T-helper 1 cell treated with Interleukin-12 subunit alpha and Interleukin-12 subunit beta and Interleukin-4 antibody, amounts not matched to agents 30 ng/mL and 1 ng/mL, for 36 hours (primary cell): ENCODE measurements at regions not wholly inside any gene's neighbourhood (a gene's known extent, or its start where the extent isn't known, plus 50 kb on each side); places are given as distances from the start of the nearest gene placed in this dataset.

Experiments
- intact Hi-C: fragments of 100-400 bp; cut with micrococcal nuclease; formaldehyde crosslinking; loops from one replicate; pipeline ENCODE4 v1.15.1; 2024

DNA sequence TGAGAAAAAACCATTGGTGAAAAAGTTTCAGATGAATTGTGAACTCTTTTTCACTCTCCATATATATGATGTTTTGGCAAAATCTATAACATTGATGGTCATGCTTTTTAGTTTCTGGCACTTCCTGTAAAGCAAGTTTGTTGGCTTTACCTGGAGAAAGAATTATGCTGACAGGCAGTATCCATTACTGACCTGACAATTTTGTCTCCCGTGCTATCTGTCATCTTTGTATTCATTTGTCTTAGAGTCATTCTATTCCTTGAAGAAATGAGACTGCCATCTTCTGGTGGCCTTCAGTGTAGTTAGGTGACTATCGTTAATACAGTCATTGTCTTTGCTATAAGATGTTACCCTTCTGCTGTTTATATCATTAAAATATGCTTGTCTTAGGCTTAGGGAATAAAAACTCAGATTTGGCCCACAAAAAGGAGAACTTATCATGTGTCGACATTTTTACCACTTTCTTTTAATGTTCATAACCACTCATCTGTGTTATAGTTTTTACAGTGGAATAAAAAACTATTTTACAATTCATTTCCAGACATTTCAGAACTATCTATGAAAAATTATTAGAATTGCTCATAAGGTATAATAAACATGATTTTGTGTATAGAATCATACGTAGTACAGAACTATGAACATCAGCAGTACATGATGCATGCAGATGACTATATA lies 707.0 kb downstream of the EPM2A start:
- intact Hi-C loops: loop anchor here (1.0 to 10.0 kb wide), 4 partner anchors 97 to 923 kb away; no protein-coding TSS in a partner anchor

DNA sequence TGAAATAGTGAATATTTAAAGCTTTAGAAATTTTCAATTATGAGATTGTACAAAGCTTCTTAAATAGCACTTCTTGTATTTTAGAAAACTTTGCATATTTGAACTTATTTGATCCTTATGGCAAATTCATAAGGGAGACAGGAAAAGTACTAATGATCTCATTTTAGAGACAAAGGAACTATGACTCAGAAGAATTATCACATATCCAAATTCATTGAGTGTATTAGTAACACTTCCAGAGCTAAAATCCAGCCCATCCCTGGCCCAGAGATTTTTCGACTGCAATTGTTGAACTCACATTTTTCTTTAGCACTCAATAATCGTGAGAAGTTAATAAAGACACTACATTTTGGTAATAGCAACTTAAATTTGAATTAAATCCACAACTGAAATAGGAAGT lies 704.3 kb downstream of the EPM2A start:
- intact Hi-C loops: no loop called here

DNA sequence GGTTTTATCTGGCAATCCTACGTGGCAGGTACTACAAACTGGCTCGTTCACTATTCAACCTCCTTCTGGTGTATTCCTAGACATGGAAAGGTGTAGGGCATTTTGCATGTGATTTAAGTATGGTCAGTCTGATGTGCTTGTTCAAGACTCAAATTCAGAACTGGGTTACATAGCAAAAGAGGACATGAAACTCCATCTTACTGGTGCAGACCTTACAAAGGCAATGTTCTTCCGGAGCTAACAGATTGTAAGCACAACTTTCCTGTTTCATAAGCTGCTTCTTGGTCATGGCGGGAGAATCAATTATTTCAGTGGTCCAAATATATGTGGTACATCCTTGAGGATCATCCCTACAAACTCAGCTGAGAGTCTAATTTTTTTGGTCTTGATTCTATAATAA lies 703.4 kb downstream of the EPM2A start:
- intact Hi-C loops: no loop called here

DNA sequence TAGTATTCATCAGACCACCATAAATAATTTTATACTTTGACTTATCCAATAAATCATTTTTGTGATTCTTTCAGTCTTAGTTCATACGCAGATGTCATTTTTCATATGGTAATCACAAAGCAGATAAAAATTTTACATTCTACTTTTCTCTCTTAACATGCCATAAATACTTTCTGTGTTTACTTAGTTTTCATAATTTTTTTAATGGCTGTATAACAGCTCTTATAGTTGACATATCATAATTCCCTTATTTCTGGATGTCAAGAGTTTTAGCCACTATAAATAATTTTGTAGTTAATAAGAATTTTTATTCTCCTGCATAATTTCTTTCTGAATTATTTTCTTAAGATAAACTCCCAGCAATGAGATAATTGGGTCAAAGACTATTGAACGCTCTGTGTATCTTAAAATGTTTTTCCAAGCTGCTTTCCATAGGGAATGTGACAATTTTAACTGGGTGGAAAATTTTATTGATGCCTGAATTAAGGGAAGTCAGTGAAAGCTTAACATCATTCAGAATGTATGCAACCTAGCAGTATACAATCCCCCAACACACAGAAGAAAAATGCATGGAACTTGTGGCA lies 702.7 kb downstream of the EPM2A start:
- intact Hi-C loops: no loop called here

DNA sequence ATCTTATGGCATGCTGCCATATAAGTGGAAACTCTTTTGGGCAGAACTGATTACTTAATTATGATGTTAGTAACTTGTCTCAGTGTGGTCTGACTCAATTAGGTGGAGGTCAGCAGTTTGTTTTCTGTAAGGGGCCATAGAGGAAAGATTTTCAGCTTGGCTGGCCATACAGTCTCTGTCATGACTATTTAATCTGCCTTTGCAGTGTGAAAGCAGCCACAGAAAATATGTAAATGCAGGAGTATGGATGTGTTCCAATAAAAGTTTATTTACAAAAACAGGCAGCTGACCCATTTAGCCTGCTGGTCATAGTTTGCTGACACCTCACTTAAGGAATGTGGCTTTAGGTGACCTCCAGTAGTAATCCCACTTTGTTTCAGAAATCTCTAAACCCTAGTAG lies 700.7 kb downstream of the EPM2A start:
- intact Hi-C loops: no loop called here

DNA sequence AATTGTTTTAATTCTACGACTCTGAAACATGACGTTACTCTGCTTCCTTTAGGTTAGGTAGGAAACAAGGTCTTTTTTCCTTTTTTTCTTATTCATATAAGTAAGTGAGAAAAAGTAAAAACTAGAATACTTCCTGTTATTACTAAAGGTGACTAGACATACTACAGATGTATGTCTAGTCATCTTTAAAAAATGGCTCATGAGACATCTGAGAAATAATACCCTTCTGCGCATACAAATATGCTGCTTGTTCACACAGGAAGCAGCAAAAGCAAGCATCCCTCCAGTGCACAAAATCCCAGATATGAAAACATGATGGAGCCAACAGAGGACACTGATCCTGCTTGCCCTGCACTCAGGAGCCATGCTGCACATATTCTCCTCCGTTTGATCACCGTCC lies 699.1 kb downstream of the EPM2A start:
- intact Hi-C loops: no loop called here

DNA sequence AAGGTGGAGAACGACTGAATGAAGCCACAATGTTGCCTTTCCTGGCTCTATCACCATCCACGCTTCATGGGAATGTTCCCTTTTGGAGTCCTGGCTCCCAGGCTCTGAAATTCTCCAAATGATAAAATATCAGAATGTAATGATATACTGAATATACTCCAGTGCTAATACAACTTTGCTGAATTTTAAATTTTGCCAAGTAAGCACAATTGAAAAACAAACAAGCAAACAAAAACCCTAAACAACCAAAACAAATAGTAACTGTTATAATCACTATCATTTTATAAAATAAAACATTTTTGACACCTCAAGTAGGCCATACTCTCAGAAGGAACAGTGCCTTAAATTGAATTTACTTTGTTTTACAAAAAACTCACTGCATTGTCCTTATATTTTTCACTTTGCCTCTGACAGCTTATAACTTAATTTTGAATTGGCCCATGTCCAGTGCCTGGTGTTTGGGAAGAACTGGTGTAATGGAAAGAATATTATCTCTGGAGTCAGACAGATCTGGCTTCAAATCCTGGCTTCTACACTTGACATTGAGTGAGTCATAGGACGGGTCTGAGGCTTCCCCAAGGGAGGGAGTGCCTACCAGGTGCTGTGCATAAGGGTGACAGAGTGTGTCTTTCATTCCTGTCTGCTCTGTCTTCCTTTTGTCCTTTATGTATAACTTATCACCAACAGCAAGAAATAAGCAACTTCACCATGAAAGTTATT lies 698.3 kb downstream of the EPM2A start:
- intact Hi-C loops: no loop called here

DNA sequence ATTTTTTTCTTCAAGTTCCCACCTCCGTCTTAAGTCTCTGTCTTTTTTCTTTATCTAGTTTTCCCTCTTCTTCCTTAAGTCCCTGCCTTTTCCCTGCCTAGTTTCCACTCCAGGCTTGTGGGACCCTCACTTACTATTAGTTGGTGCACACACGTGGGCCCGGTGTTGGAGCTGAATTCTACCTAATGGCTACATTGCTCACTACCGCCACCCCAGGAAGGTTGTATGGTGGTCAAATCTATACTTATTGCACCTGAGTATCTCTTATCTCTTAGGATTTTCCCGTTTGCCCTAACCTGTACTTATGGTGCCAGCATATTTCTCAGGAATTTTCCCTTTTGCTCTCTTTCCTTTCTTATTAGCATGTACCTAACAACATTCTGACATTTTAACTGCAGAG lies 692.8 kb downstream of the EPM2A start:
- intact Hi-C loops: no loop called here

DNA sequence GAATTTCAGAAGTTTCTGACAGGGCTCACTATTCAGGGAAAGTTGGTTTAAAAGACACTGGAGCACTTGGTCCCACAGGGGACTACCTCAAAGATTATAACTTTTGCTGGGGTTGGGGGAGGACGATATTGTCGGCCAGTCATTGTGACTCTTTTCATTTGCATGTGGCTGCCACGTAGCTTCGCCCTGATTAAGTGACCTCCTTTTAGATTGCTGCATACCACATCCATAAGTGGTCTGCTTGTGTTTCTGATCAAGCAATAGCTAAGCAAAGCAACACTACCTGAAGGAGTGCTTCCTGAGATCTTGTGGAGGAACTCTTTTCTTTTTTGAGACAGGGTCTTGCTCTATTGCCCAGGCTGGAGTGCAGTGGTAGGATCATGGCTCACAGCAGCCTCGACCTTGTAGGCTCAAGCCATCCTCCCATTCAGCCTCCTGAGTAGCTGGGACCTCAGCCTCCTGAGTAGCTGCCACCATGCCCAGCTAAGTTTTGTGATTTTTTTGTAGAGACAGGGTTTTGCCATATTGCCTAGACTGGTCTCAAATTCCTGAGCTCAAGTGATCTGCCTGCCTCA lies 691.3 kb downstream of the EPM2A start:
- intact Hi-C loops: no loop called here

DNA sequence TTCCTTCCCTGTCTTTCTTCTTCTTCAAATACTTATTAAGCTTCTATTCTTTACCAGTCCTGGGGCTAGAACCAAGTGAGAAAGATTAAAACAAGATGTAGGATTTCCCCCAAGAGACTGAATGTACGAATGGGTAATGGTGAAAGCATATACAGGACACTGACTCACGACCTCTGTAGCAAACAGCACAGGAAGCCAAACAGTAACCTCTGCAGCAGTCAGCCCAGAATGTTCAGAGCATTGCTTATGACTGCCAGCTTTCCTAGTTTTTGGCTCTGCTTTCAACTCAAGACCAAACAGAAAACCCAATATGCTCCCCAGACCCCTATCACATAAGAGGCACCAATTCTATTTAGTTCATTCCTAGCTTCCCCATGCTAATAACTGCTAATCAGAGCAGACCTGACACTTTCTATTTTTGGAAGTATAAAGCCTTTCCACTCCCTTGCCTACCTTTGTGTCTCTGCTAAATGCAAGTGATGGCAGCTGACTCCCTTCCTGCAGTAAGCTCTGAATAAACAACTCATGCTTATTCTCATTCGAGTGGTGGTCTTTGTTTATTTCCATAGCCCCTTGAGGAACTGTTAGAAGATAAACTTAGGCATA lies 690.6 kb downstream of the EPM2A start:
- intact Hi-C loops: no loop called here

DNA sequence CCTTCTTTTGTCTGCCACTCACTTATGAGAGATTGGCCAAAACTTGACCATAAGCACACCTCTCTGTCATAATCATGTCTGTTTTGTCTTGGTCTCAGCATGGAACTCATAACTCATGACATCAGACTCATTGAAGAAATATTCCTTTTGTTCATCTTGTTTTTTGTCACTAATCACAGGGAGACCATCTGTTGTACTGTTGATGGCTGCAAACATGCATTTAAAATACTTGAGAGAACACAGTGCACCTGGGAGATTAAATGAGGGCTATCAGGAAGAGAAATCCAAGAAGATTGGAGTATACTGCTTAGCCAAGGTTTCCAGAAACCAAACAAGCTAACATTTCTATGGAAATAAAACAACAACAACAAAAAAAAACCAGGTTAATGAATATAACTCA lies 689.7 kb downstream of the EPM2A start:
- intact Hi-C loops: no loop called here

DNA sequence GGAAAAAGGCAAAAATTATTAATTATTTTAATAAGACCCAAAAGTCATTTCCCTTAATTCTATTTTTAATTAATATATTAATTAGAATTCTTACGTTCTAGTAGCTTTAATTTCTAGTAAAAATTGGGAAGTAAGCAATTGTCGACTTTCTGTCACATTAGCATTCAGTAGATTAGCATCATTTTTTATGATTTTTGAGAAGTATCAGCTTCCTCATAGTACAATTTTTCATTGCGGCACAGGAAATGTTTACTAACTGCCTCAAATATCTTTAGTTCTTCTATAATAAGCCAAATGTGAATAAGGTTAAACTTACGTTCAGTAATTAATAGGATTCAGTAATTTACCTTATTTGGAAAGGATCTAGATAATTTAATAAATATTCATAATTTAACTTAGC lies 687.4 kb downstream of the EPM2A start:
- intact Hi-C loops: no loop called here

DNA sequence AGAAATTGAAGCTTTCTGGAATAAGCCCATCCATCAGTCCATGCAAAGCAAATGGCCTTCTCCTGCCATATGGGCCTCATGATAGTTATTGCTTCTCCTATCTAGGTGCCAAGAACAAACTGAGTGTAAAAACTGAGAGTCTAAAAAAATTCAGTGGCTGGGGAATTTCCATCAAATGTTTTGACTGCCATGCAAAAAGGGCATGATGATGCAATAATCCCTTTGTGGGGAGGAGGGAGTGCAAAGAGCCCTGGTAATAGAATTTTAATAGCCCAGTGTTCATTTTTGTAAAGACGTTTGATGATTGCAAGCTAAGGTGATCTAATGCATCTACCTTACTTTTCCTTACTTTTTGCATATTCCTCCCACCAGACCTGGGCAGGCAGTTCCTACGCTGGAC lies 683.7 kb downstream of the EPM2A start:
- intact Hi-C loops: no loop called here

DNA sequence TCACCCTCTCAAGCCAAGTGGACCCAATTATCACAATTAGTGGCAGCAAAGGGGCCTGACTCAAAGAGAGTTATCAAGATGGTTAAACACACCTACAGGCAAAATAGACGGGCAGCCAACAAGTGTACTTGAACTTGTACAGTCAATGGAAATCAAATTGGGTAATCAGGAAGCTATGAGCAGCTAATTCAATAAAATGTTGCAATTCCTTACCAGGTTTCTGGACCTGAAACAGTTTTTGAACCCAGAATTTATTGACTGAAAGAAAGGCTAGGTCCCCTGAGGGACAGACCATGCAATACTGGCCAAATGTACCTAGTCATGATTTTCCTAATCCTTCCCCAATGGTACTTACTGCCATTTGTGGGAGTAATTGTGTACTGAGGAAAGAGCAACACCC lies 679.8 kb downstream of the EPM2A start:
- intact Hi-C loops: no loop called here

DNA sequence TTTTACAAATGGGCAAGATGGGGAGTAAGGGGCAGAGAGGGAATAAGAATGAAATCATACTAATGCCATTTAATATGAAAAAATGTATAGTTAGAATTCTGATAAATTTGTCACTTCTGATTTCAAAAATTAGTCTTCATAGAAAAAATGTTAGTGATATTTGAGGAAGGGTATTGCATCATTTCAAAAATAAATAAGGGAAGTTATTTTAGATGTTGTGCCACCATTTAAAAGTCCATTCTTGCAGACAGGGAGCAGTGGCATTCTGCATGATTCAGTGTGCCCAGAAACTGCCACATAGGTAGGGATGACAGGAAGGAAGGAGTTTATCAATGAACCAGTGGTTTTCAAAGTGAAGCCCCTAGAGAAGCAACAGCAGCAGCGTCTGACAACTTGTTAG lies 674.6 kb downstream of the EPM2A start:
- intact Hi-C loops: no loop called here

DNA sequence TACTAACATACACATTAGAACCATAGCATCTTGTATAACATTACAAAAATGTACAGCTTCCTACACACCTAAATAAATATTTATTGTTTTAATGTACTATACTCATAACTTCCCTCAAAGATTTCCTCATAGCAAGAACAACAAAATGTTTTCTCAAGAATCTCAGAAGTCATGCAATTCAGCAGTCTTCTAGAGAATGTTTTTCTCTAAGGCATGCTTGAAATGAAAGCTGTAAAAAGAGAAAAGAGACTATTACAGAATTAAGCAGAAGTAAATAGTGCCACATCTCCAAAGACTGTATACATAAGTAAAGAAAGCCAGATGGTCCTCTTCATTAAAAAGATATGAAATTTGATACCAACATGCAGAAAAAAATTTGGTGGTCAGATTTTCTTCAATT lies 672.2 kb downstream of the EPM2A start:
- intact Hi-C loops: no loop called here

DNA sequence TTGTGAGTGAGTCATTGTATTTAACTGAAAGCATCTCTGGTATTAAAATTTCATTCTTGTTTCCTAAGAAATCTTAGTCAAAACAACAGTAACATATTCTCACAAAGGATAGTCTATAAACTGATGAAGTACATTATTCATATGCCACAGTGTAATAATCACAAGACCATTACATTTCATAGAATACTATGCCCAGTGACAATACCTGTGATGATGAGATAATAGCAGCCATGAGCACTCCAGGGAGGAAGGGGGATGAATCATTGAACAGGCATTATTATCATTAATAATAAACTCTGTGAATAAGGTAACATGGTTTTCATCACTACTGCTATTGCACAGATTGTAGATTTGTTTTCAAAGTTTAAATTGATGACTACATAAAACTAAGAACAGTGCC lies 667.9 kb downstream of the EPM2A start:
- intact Hi-C loops: no loop called here

DNA sequence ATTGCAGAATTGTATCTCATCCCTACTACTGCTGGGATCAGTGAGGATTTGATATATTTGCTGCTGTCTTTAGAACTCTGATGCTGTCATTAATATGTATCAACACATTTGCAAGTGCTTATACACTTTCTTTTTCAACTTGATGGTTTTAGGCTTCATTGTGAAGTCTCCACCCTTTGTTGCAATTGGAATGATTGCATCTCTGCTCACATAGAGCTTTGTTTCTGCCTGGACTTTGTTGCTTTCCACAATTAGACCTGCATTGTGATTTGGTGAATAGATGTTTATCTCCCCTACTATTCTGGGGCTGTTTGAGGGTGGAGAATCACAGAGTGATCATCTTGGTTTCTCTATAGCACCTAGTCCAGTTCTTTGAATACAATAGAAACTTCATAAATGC lies 666.7 kb downstream of the EPM2A start:
- intact Hi-C loops: no loop called here

DNA sequence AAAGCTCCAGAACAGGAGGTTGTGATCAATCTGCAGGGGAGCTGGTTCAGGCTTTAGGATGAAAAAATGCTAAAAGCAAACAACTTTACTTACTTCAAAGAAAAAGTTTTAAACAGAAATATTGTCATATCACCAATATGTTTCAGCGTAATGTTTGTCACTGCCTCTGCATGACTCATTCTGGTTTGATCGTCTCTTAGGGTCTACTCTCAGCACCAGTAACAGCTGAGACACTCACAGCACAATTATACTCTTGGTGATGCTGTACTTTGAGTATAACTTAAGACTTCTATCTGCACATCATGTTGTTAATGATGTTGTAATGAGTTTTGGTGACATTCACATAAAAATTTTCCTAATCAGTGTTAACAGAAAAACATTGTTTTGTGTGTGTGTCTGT lies 665.4 kb downstream of the EPM2A start:
- intact Hi-C loops: no loop called here

DNA sequence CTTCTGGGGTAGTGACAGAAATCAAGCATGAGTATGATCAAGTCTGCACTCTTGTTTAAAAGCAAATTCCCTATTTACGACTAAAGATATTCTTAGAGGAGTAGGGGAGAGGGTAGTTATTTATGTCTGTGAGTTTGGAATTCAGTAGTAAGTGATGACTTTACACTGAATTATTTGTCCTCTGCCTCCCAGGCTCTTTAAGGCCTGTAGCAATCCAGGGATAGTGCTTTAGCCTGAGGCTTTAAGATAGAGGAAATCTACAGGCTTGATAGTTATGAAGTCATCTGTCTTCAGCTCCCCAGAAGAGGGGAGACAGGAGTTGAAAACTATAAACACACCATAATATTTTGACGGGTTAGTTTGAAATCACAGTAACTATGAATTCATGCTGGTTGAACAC lies 664.5 kb downstream of the EPM2A start:
- intact Hi-C loops: no loop called here

DNA sequence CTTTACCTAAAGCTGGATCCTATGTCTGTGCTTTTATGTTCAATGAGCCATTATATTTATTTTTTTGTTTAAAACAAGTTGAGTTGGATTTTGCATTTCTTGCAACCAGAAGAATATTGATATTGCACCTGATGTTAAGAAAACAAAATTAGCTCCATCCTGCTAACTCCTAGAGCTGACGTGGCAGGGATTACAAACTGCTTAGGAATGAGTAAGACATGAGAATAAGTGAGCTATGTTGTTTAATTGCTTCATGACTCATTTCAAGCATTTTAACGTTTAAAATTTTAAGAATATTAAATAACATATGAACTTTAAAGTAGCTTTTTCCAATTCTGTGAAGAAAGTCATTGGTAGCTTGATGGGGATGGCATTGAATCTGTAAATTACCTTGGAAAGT lies 663.5 kb downstream of the EPM2A start:
- intact Hi-C loops: no loop called here

DNA sequence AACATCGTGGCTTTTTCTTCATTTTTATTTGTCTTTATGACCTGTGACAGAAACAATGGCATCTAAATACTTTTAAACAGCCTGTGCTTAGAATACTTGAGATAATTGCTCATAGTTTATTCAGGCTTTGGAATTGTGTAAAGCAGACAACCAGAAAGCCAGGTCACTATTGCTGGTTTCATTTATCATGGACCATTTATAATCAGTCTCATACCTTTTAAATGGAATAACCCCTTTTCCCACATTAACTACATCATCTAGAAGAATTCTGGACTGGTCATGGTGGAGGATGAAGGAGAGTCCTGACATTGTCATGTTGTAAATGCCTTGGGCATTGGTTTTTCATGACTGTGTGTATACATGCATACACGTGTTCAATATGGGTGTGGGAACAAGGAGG lies 661.5 kb downstream of the EPM2A start:
- intact Hi-C loops: no loop called here
